Sigmoid colon (tissue), 6 donors: ENCODE measurements at regions not wholly inside any gene's neighbourhood (a gene's known extent, or its start where the extent isn't known, plus 50 kb on each side); places are given as distances from the start of the nearest gene placed in this dataset.
"Not testable (repeated sequence)": the region's sequence is repeated elsewhere in the genome, so short reads cannot be mapped to it uniquely, and the experiment has no call there.

Source experiments
- DNase-seq: peaks from one replicate; pipeline ENCODE4 v3.0.0-alpha.2; 2019
- H3K27ac ChIP-seq, 4 donors: fragments of 200-600 bp; sonication (generic); one replicate each; pipeline ENCODE4 v1.5.1; 2016 to 2019; ENCODE audit warnings: mild to moderate bottlenecking in 1 of 4
- H3K27me3 ChIP-seq, 3 donors: fragments of 200-600 bp; sonication (generic); one replicate each; pipeline ENCODE4 v1.5.1; 2019; ENCODE audit warnings: mild to moderate bottlenecking in 1 of 3
- H3K36me3 ChIP-seq, 4 donors: fragments of 200-600 bp; sonication (generic); one replicate each; pipeline ENCODE4 v1.5.1; 2016 to 2019
- H3K4me1 ChIP-seq, 4 donors: fragments of 200-600 bp; sonication (generic); one replicate each; pipeline ENCODE4 v1.5.1; 2017 to 2019
- H3K4me3 ChIP-seq, 4 donors: fragments of 200-600 bp; sonication (generic); one replicate each; pipeline ENCODE4 v1.5.1; 2017 to 2019; ENCODE audit warnings: mild to moderate bottlenecking in 2 of 4, moderate library complexity in 1 of 4
- H3K9me3 ChIP-seq, 4 donors: fragments of 200-600 bp in 3 of 4; sonication (generic) in 3 of 4; one replicate each; pipeline versions ENCODE4 v1.5.1 to v1.6.1; 2013 to 2019
- EP300 ChIP-seq, 4 donors: sonication (generic); formaldehyde crosslinking; IDR thresholded peaks; one replicate each; pipeline ENCODE4 v1.6.1; 2017; ENCODE audit warnings: antibody characterized with exemption in 4 of 4
- POLR2A ChIP-seq, 2 donors: fragments of 450-650 bp; IDR thresholded peaks; one replicate each; pipeline ENCODE4 v1.6.1; 2016; ENCODE audit warnings: antibody characterized with exemption in 2 of 2, mild to moderate bottlenecking in 2 of 2, moderate library complexity in 2 of 2
- POLR2AphosphoS5 ChIP-seq, 4 donors: sonication (generic); formaldehyde crosslinking; IDR thresholded peaks; one replicate each; pipeline ENCODE4 v1.6.1; 2017; ENCODE audit warnings: antibody characterized with exemption in 4 of 4
- WGBS, 2 donors: extraction: QIAGEN DNeasy Blood & Tissue Kit; methylation state at CpG; one replicate each; pipeline ENCODE4 v1.1.7; 2013; 5-methylcytosine and 5-hydroxymethylcytosine counted together
- intact Hi-C: fragments of 100-400 bp; cut with DNase I; formaldehyde crosslinking; loops from one replicate; pipeline ENCODE4 v1.15.1; 2023
- TF ChIP-seq, protein P1 (sequence below), 4 experiments: fragments of 450-650 bp in 3 of 4; fragments of 200-600 bp in 1 of 4; IDR thresholded peaks; one replicate each; pipeline ENCODE4 v1.5.1; 2016 to 2019; ENCODE audit warnings: antibody characterized with exemption in 4 of 4, mild to moderate bottlenecking in 3 of 4, moderate library complexity in 2 of 4
- donor health status: healthy with polysubstance abuse.
- donor health status: healthy.

DNA sequence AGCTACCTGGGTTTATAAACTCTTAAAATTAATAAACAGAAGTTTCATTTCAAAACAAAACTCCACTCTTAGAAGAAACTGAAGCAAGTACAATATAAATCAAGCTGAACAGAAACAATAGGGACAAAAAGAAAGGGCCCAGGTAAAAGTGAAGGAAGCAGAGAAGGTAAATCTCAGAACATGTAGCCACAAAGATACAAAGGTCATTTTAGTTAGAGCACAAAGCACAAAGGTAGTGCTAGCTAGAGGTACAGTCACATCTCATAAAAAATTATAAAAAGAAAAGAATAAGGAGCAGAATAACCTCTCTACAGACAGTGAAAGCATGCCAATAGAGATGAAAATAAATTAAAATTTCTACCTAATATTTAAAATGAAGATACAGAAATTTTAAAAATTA is 90.4 kb upstream of the C5orf63 start:
- Histone ChIP-seq H3K36me3 (no peaks in the 10 kb centered on the region), H3K4me1 (no peaks in the 10 kb centered on the region), H3K27me3 (no peaks in the 10 kb centered on the region), H3K9me3 (peaks cover 0 to 3% (median 0%) of the 10 kb centered on the region in 4 donors), H3K4me3 (no peak overlapping the region), H3K27ac (no peak overlapping the region)
- intact Hi-C loops: no loop called here
- TF ChIP-seq POLR2AphosphoS5 (IDR thresholded peaks at IDR 0.05) (no peak), POLR2A (IDR thresholded peaks at IDR 0.05) (no peak), EP300 (IDR thresholded peaks at IDR 0.05) (no peak)
- TF ChIP-seq, protein P1, sequence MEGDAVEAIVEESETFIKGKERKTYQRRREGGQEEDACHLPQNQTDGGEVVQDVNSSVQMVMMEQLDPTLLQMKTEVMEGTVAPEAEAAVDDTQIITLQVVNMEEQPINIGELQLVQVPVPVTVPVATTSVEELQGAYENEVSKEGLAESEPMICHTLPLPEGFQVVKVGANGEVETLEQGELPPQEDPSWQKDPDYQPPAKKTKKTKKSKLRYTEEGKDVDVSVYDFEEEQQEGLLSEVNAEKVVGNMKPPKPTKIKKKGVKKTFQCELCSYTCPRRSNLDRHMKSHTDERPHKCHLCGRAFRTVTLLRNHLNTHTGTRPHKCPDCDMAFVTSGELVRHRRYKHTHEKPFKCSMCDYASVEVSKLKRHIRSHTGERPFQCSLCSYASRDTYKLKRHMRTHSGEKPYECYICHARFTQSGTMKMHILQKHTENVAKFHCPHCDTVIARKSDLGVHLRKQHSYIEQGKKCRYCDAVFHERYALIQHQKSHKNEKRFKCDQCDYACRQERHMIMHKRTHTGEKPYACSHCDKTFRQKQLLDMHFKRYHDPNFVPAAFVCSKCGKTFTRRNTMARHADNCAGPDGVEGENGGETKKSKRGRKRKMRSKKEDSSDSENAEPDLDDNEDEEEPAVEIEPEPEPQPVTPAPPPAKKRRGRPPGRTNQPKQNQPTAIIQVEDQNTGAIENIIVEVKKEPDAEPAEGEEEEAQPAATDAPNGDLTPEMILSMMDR (IDR thresholded peaks at IDR 0.05): no peak
- no peak for DNase-seq

DNA sequence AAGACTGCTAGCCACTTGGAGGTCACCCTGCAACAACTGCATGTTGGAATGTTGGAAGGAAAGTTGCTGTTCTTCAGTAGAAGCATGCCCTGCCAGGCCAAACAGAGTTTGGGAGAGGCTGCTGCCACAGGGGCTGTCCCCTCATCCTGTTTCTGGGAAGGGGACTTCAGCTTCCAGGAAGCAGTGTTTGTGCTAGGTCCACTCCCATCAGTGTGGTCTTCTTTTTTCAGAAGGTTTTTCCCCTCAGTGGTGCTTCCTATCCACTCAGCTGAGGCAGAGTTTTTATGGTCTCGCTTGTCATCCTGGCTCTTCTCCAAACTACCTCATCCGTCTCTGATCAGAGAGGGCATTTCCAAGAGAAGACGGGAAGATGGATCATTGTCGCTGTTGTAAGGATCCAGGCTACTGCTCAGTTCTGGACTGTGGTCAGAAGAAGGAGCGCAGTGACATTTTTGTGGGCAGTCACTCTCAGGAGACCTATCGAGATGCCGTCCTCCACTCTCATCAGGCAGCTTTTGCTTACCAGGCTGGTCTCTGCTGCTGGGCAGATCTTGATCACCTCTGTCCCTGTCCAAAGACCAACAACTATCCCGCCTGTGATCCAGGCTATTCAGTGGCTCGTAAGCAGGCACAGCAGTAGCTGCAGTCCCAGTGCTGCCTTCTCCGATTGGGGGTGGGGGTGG is 97.8 kb upstream of the C5orf63 start:
- H3K27me3 ChIP-seq: no peaks in the 10 kb centered on the region
- intact Hi-C loops: no loop called here
- H3K27ac ChIP-seq: no peak overlapping the region
- no peaks in the 10 kb centered on the region for H3K36me3 ChIP-seq
- DNase-seq: no peak
- H3K9me3 ChIP-seq: peaks cover 0 to 6% (median 3%) of the 10 kb centered on the region in 4 donors
- H3K4me3 ChIP-seq: no peak overlapping the region
- no peaks in the 10 kb centered on the region for H3K4me1 ChIP-seq
- TF ChIP-seq, protein P1 (IDR thresholded peaks at IDR 0.05): no peak
- TF ChIP-seq POLR2A (IDR thresholded peaks at IDR 0.05) (no peak), POLR2AphosphoS5 (IDR thresholded peaks at IDR 0.05) (no peak), EP300 (IDR thresholded peaks at IDR 0.05) (no peak)
- 90 to 92% methylated on average over 10 of the region's 10 CpGs for WGBS, 2 donors

DNA sequence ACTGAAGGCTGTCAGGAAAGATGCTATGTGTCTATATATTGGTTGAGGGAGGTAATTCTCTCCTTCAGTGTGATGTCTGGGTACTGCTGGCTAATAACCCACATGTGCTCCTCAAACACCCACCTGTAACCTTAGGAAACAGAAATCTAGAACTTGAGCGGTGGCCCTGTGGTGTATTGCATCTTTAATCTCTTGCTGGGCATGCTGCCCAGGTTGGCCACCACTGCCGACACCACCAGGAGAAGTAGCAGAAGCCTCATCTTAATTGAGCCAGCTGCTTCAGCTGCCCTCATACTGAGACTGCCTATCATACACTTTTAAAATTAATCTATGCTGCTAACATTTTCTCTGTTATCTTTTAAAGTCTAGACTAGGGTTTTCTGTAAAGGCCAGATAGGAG is 103.5 kb upstream of the C5orf63 start:
- Histone ChIP-seq H3K27me3 (no peaks in the 10 kb centered on the region), H3K27ac (no peak overlapping the region), H3K4me1 (no peaks in the 10 kb centered on the region), H3K4me3 (no peak overlapping the region), H3K9me3 (peaks cover 0 to 6% (median 3%) of the 10 kb centered on the region in 4 donors), H3K36me3 (no peaks in the 10 kb centered on the region)
- intact Hi-C loops: no loop called here
- TF ChIP-seq, protein P1 (IDR thresholded peaks at IDR 0.05): no peak
- TF ChIP-seq POLR2AphosphoS5 (IDR thresholded peaks at IDR 0.05): no peak
- no peak for TF ChIP-seq POLR2A (IDR thresholded peaks at IDR 0.05)
- TF ChIP-seq EP300 (IDR thresholded peaks at IDR 0.05): no peak
- WGBS, 2 donors: 89 to 90% methylated on average over 2 of the region's 2 CpGs
- DNase-seq: no peak

DNA sequence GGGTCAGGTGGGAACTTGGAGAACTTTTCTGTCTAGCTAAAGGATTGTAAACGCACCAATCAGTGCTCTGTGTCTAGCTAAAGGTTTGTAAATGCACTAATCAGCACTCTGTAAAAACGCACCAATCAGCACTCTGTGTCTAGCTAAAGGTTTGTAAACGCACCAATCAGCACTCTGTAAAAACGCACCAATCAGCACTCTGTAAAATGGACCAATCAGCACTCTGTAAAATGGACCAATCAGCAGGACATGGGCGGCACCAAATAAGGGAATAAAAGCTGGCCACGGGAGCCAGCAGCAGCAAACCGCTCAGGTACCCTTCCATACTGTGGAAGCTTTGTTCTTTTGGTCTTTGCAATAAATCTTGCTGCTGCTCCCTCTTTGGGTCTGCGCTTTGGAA is 108.0 kb upstream of the MEGF10 start:
- H3K36me3 ChIP-seq, H3K4me1 ChIP-seq, intact Hi-C loops: not testable (repeated sequence)

DNA sequence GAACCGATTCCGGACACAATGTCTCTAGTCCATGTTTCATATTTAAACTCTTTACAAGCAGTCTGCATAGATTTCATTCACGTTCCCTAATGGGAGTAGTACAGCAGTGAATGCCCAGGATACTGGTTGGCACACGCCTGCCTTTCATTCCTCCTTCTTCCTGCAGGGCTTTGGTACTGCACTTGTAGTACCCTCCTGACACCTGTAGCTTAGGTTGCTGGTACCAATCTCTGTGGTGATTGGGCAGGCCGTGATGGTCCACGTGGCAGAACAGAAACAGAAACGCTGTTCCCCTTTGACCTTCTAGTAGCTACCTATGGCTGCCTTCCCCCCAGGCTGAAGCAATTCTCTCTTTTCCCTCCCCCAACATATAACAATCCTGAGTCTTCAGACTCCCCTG is 107.3 kb upstream of the MEGF10 start:
- no peak for DNase-seq
- Histone ChIP-seq H3K9me3 (no peaks in the 10 kb centered on the region), H3K4me3 (no peak overlapping the region), H3K27me3 (no peaks in the 10 kb centered on the region), H3K4me1 (no peaks in the 10 kb centered on the region), H3K27ac (no peak overlapping the region), H3K36me3 (no peaks in the 10 kb centered on the region)
- intact Hi-C loops: no loop called here
- TF ChIP-seq, protein P1 (IDR thresholded peaks at IDR 0.05): no peak
- TF ChIP-seq POLR2AphosphoS5 (IDR thresholded peaks at IDR 0.05): no peak
- no peak for TF ChIP-seq POLR2A (IDR thresholded peaks at IDR 0.05)
- TF ChIP-seq EP300 (IDR thresholded peaks at IDR 0.05): no peak
- WGBS, 2 donors: 92 to 93% methylated on average over 7 of the region's 7 CpGs

More for the DNA sequence above, 108.0 kb upstream of the MEGF10 start:
- not testable (repeated sequence) for DNase-seq, H3K27me3 ChIP-seq, H3K9me3 ChIP-seq, H3K4me3 ChIP-seq, H3K27ac ChIP-seq
- WGBS, 2 donors: 92 to 95% methylated on average over 8 of the region's 8 CpGs
